OCI-LY7 (cell line): ENCODE measurements at regions not wholly inside any gene's neighbourhood (a gene's known extent, or its start where the extent isn't known, plus 50 kb on each side); places are given as distances from the start of the nearest gene placed in this dataset.

Source experiments
- BruUV-seq: library from RNA; stranded (reverse); fragments of 400-500 nt; replicated peaks from 2 replicates; lab custom pipeline; 2021; lab: Mats Ljungman, UMichigan
- CTCF ChIA-PET: fragments of 300-600 bp; sonication (Branson Sonifier 250); formaldehyde crosslinking; loops from one replicate; lab custom pipeline; 2022; ENCODE audit warnings: antibody characterized with exemption; ENCODE audit not compliant: unreplicated experiment; lab: Charles Lee
- POLR2A ChIA-PET: fragments of 300-600 bp; sonication (Branson Sonifier 250); formaldehyde crosslinking; loops from one replicate; lab custom pipeline; 2022; ENCODE audit warnings: antibody characterized with exemption; lab: Charles Lee
- DNase-seq: peaks from one replicate; pipeline ENCODE4 v3.0.0-alpha.2; 2015; ENCODE audit warnings: low spot score
- H2AFZ ChIP-seq: fragments of 200-600 bp; sonication (generic), shearing (Covaris generic); 2 replicates; pipeline ENCODE4 v1.6.1; 2014; ENCODE audit warnings: mild to moderate bottlenecking, antibody characterized with exemption, low read length, moderate library complexity
- H3K27ac ChIP-seq: fragments of 200-600 bp; sonication (generic); 2 replicates; pipeline ENCODE4 v1.5.1; 2014; ENCODE audit warnings: mixed run types, low read depth, mild to moderate bottlenecking, moderate library complexity, low read length, inconsistent platforms; ENCODE audit not compliant: poor library complexity, severe bottlenecking
- H3K36me3 ChIP-seq: fragments of 200-600 bp; sonication (generic); 2 replicates; pipeline ENCODE4 v1.6.1; 2014; ENCODE audit warnings: mild to moderate bottlenecking, antibody characterized with exemption, low read length, moderate library complexity, mixed read lengths; ENCODE audit not compliant: insufficient read depth
- H3K4me1 ChIP-seq: fragments of 200-600 bp; sonication (generic); 2 replicates; pipeline ENCODE4 v1.5.1; 2014; ENCODE audit warnings: mild to moderate bottlenecking, low read length; ENCODE audit not compliant: insufficient read depth, poor library complexity, severe bottlenecking
- H3K4me2 ChIP-seq: fragments of 200-600 bp; sonication (generic); 2 replicates; pipeline ENCODE4 v1.6.1; 2014; ENCODE audit warnings: mild to moderate bottlenecking, low read length
- H3K4me3 ChIP-seq: fragments of 200-600 bp; sonication (generic); 2 replicates; pipeline ENCODE4 v1.5.1; 2014; ENCODE audit warnings: mild to moderate bottlenecking, low read depth, low read length; ENCODE audit not compliant: poor library complexity, severe bottlenecking
- H3K79me2 ChIP-seq: fragments of 200-600 bp; sonication (generic); 2 replicates; pipeline ENCODE4 v1.6.1; 2016; ENCODE audit warnings: low read depth, mild to moderate bottlenecking, low read length, moderate library complexity, mixed read lengths; ENCODE audit not compliant: insufficient read depth
- H3K9me2 ChIP-seq: fragments of 200-600 bp; sonication (generic); 2 replicates; pipeline ENCODE4 v1.6.1; 2016; ENCODE audit warnings: mild to moderate bottlenecking, low read length, mixed read lengths; ENCODE audit not compliant: insufficient read depth
- H3K9me3 ChIP-seq: fragments of 200-600 bp; sonication (generic); 2 replicates; pipeline ENCODE4 v1.6.1; 2014; ENCODE audit warnings: mild to moderate bottlenecking, mixed run types, low read length, mixed read lengths
- H4K20me1 ChIP-seq: fragments of 200-600 bp; sonication (generic); 2 replicates; pipeline ENCODE4 v1.6.1; 2014; ENCODE audit warnings: mild to moderate bottlenecking, antibody characterized with exemption, low read length, moderate library complexity, mixed read lengths; ENCODE audit not compliant: insufficient read depth
- EZH2phosphoT487 ChIP-seq: fragments of 200-600 bp; sonication (generic); IDR thresholded peaks from 2 replicates; pipeline ENCODE4 v1.6.1; 2018; ENCODE audit warnings: low read depth, borderline replicate concordance, mild to moderate bottlenecking, mixed run types, antibody characterized with exemption, low read length, moderate library complexity, mixed read lengths
- intact Hi-C: fragments of 100-400 bp; cut with micrococcal nuclease; formaldehyde crosslinking; loops from one replicate; pipeline ENCODE4 v1.10.0; 2022; ENCODE audit not compliant: unreplicated experiment
- TF ChIP-seq, protein P1 (sequence below): fragments of 200-600 bp; sonication (generic); conservative IDR thresholded peaks from 2 replicates; pipeline ENCODE4 v1.5.1; 2014; ENCODE audit warnings: mild to moderate bottlenecking, antibody characterized with exemption, low read length, moderate library complexity, mixed read lengths

DNA sequence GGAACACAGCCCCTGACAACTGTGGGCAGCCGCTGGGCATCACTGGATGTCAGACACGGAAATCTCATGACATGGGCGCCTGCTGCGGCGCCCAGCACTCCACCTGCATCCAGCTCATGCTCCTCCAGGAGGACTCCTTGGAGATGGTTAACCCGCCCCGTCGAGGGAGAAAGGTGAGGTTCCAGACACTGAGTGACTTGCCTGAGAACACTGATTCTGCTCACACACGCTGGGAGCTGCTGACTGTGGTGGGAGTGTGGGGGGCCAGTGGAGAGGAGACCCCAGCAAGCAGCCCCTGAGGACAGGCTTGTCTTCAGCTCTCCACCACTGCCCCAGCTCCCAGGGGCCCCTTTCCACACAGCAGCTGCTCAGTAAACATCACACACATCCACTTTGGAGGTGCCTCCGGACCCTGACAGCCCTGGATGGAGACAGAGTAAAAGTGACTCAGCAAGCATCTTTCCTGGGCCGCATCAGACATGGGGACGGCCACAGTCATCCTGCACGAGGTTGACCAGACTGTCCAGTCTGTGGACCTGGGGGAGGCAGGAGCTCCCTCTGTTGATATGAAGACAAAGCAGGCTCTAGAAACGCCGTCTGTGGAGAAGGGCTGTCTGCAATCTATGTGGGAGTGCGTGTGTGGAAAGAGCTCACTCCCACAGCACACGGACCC lies 283.7 kb upstream of the IRX4 start:
- no peak for TF ChIP-seq EZH2phosphoT487
- TF ChIP-seq, protein P1, sequence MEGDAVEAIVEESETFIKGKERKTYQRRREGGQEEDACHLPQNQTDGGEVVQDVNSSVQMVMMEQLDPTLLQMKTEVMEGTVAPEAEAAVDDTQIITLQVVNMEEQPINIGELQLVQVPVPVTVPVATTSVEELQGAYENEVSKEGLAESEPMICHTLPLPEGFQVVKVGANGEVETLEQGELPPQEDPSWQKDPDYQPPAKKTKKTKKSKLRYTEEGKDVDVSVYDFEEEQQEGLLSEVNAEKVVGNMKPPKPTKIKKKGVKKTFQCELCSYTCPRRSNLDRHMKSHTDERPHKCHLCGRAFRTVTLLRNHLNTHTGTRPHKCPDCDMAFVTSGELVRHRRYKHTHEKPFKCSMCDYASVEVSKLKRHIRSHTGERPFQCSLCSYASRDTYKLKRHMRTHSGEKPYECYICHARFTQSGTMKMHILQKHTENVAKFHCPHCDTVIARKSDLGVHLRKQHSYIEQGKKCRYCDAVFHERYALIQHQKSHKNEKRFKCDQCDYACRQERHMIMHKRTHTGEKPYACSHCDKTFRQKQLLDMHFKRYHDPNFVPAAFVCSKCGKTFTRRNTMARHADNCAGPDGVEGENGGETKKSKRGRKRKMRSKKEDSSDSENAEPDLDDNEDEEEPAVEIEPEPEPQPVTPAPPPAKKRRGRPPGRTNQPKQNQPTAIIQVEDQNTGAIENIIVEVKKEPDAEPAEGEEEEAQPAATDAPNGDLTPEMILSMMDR: no peak
- no peaks in the 10 kb centered on the region for H3K9me2 ChIP-seq
- H3K36me3 ChIP-seq: no peaks in the 10 kb centered on the region
- H3K4me1 ChIP-seq: no peaks in the 10 kb centered on the region
- CTCF ChIA-PET: no interaction called here
- POLR2A ChIA-PET: no interaction called here
- no peaks in the 10 kb centered on the region for H3K9me3 ChIP-seq
- H3K27ac ChIP-seq: no peak overlapping the region
- BruUV-seq: no TSS peak
- intact Hi-C loops: no loop called here
- H3K79me2 ChIP-seq: no peaks in the 10 kb centered on the region
- DNase-seq: no peak
- H2AFZ ChIP-seq: no peak overlapping the region
- no peaks in the 10 kb centered on the region for H4K20me1 ChIP-seq
- H3K4me2 ChIP-seq: no peak overlapping the region
- H3K4me3 ChIP-seq: no peak overlapping the region

DNA sequence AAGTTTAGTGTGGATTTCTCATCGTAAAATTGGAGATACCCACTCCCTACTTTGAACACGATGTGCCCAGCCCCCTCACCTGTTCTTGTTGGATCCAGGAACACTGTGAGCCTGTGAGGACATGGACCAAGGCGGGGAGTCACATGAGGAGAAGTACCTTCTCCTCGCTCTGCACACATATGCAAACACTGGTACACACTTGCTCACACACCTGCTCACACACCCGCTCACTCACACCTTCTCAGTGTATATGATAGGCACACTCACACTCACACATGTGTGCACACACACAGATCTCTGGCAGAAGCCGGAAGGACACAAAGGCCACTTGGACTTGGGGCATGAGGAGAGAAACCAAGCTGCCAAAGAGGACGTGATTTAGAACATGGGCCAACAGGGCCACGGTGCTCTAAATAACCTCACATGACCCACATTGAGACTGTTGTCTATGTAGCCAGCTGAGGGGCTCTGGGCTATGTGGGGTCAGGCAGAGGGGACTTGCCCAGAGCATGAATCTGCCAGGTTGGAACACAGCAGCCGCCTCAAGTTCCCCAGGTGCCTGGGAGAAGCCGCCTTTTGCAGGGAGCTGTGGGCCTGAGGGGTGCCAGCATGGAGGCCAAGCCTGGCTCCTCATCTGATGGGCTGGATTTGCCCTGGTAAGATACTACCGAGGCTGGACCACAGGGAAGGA lies 283.0 kb upstream of the IRX4 start:
- no peaks in the 10 kb centered on the region for H3K9me3 ChIP-seq
- no peaks in the 10 kb centered on the region for H3K79me2 ChIP-seq
- H3K4me1 ChIP-seq: no peaks in the 10 kb centered on the region
- no peak for DNase-seq
- TF ChIP-seq, protein P1: no peak
- TF ChIP-seq EZH2phosphoT487: no peak
- no peak overlapping the region for H3K4me2 ChIP-seq
- no peaks in the 10 kb centered on the region for H3K36me3 ChIP-seq
- no peaks in the 10 kb centered on the region for H4K20me1 ChIP-seq
- no peaks in the 10 kb centered on the region for H3K9me2 ChIP-seq
- H3K4me3 ChIP-seq: no peak overlapping the region
- ChIA-PET CTCF (no interaction called here), POLR2A (no interaction called here)
- H2AFZ ChIP-seq: no peak overlapping the region
- intact Hi-C loops: no loop called here
- no TSS peak for BruUV-seq
- no peak overlapping the region for H3K27ac ChIP-seq

DNA sequence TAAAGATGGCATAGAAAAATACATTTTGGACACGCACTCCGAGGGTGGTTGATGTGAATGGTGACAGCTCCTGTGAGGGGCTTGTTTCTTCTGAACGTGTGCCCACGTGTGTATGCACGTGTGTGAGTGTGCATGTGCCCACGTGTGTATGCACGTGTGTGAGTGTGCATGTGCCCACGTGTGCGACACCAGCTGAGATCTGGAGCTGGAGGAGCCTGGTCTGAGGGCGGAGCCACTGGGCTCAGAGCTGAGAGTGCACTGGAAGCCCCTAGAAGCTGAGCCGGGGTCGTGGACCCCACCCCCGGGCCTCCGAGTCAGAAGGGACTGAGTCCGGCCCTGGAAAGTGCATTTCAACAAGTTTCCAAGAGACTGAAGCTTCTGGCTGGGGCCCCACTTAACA lies 282.5 kb upstream of the IRX4 start:
- no peak overlapping the region for H3K27ac ChIP-seq
- H2AFZ ChIP-seq: no peak overlapping the region
- no peaks in the 10 kb centered on the region for H3K36me3 ChIP-seq
- intact Hi-C loops: no loop called here
- no peak for DNase-seq
- no peaks in the 10 kb centered on the region for H3K9me2 ChIP-seq
- no peak overlapping the region for H3K4me2 ChIP-seq
- ChIA-PET CTCF (no interaction called here), POLR2A (no interaction called here)
- H3K79me2 ChIP-seq: no peaks in the 10 kb centered on the region
- no peaks in the 10 kb centered on the region for H4K20me1 ChIP-seq
- no peaks in the 10 kb centered on the region for H3K9me3 ChIP-seq
- no peak for TF ChIP-seq EZH2phosphoT487
- TF ChIP-seq, protein P1: no peak
- BruUV-seq: no TSS peak
- no peak overlapping the region for H3K4me3 ChIP-seq
- no peaks in the 10 kb centered on the region for H3K4me1 ChIP-seq
